DOHH2 (cell line): ENCODE measurements at regions not wholly inside any gene's neighbourhood (a gene's known extent, or its start where the extent isn't known, plus 50 kb on each side); places are given as distances from the start of the nearest gene placed in this dataset.

Source experiments
- EZH2phosphoT487 ChIP-seq: fragments of 200-600 bp; sonication (generic); IDR thresholded peaks from 2 replicates; pipeline ENCODE4 v1.6.1; 2017; ENCODE audit warnings: borderline replicate concordance, mild to moderate bottlenecking, antibody characterized with exemption, low read length, moderate library complexity, mixed read lengths
- TF ChIP-seq, protein P1 (sequence below): fragments of 200-600 bp; sonication (generic); IDR thresholded peaks from one replicate; pipeline ENCODE4 v1.5.1; 2014; ENCODE audit warnings: antibody characterized with exemption, mild to moderate bottlenecking, low read depth, low read length; ENCODE audit not compliant: poor library complexity, severe bottlenecking

DNA sequence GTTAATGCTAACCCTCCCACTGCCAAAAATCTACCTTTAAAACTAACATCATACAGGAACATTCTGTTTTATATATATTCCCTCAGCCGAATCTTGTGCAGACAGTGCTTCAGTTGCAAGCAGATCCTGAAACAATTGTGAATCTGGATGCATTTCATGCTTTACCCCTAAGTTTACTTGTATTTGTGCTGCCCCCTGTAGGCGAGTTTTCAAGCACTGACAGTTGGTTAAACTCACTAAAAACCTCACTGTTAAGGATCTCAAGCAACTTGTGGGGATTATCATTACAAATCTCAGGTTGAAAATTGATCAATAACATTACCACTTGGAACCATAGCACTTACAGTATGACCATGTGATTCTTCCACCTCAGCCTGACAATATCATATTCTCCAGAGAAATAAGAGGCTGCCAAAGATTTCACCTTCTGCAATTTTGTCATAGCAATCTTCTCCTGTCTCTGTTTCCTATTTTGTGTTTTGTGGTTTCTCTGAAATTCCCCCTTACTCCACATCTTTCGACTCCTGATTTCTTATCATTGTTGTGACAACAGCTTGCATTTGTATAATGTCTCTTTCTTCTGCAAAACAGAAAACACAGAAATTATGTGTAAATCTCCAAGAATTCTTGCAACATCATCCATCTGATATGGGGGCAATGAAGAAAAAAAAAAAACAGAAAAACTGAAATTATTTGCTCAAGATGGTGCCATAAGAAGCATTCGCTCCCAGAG, 354.6 kb upstream of the SETBP1 start:
- TF ChIP-seq, protein P1, sequence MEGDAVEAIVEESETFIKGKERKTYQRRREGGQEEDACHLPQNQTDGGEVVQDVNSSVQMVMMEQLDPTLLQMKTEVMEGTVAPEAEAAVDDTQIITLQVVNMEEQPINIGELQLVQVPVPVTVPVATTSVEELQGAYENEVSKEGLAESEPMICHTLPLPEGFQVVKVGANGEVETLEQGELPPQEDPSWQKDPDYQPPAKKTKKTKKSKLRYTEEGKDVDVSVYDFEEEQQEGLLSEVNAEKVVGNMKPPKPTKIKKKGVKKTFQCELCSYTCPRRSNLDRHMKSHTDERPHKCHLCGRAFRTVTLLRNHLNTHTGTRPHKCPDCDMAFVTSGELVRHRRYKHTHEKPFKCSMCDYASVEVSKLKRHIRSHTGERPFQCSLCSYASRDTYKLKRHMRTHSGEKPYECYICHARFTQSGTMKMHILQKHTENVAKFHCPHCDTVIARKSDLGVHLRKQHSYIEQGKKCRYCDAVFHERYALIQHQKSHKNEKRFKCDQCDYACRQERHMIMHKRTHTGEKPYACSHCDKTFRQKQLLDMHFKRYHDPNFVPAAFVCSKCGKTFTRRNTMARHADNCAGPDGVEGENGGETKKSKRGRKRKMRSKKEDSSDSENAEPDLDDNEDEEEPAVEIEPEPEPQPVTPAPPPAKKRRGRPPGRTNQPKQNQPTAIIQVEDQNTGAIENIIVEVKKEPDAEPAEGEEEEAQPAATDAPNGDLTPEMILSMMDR = peak; percentile 74
- TF ChIP-seq EZH2phosphoT487 = no peak
